ENCODE measurements at regions not wholly inside any gene's neighbourhood (a gene's known extent, or its start where the extent isn't known, plus 50 kb on each side); places are given as distances from the start of the nearest gene placed in this dataset.

DNA sequence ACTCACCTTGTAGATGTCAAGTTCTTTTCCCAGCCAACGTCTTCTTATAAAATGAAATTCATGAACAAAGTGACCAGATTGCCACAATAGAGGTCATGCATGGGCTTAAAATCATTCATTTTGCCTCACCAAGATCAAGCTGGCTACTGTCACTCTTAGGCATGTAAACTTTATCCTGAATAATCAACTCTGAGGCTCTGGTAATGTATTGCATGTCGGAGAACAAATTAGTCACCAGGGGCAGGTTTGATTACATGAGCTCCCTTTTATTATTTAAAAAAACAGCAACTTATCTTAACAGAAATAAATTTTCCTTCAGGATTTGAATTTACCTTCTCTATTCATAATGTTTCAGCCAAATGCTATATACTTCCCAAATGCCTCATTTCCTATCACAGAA, 112.9 kb upstream of the SP4 start:
- 23% methylated on average over 2 of the region's 2 CpGs for WGBS (ENCODE audit: insufficient coverage, insufficient replicate concordance, low lambda C conversion rate, missing lambda C conversion rate)
- no peaks in the 10 kb centered on the region for H4K20me1 ChIP-seq (ENCODE audit: control insufficient read depth, insufficient read depth)
- no peak for TF ChIP-seq HDGF (IDR thresholded peaks at IDR 0.05)
- TF ChIP-seq POLR2AphosphoS5 (IDR thresholded peaks at IDR 0.05; ENCODE audit: low read length) = no peak
- no peak for TF ChIP-seq DPF2 (IDR thresholded peaks at IDR 0.05)
- TF ChIP-seq TAF1 (IDR thresholded peaks at IDR 0.05; ENCODE audit: borderline replicate concordance, low read depth, low read length) = no peak
- no peak for TF ChIP-seq ETV6 (conservative IDR thresholded peaks at IDR 0.05 in 1 of 2, IDR thresholded peaks at IDR 0.05 in 1 of 2; ENCODE audit: borderline replicate concordance in 1 of 2, low read depth in 1 of 2)
- TF ChIP-seq, protein P1, sequence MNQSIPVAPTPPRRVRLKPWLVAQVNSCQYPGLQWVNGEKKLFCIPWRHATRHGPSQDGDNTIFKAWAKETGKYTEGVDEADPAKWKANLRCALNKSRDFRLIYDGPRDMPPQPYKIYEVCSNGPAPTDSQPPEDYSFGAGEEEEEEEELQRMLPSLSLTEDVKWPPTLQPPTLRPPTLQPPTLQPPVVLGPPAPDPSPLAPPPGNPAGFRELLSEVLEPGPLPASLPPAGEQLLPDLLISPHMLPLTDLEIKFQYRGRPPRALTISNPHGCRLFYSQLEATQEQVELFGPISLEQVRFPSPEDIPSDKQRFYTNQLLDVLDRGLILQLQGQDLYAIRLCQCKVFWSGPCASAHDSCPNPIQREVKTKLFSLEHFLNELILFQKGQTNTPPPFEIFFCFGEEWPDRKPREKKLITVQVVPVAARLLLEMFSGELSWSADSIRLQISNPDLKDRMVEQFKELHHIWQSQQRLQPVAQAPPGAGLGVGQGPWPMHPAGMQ (IDR thresholded peaks at IDR 0.05; ENCODE audit: borderline replicate concordance) = no peak
- TF ChIP-seq, protein P2, sequence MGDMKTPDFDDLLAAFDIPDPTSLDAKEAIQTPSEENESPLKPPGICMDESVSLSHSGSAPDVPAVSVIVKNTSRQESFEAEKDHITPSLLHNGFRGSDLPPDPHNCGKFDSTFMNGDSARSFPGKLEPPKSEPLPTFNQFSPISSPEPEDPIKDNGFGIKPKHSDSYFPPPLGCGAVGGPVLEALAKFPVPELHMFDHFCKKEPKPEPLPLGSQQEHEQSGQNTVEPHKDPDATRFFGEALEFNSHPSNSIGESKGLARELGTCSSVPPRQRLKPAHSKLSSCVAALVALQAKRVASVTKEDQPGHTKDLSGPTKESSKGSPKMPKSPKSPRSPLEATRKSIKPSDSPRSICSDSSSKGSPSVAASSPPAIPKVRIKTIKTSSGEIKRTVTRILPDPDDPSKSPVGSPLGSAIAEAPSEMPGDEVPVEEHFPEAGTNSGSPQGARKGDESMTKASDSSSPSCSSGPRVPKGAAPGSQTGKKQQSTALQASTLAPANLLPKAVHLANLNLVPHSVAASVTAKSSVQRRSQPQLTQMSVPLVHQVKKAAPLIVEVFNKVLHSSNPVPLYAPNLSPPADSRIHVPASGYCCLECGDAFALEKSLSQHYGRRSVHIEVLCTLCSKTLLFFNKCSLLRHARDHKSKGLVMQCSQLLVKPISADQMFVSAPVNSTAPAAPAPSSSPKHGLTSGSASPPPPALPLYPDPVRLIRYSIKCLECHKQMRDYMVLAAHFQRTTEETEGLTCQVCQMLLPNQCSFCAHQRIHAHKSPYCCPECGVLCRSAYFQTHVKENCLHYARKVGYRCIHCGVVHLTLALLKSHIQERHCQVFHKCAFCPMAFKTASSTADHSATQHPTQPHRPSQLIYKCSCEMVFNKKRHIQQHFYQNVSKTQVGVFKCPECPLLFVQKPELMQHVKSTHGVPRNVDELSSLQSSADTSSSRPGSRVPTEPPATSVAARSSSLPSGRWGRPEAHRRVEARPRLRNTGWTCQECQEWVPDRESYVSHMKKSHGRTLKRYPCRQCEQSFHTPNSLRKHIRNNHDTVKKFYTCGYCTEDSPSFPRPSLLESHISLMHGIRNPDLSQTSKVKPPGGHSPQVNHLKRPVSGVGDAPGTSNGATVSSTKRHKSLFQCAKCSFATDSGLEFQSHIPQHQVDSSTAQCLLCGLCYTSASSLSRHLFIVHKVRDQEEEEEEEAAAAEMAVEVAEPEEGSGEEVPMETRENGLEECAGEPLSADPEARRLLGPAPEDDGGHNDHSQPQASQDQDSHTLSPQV (IDR thresholded peaks at IDR 0.05) = no peak
- no peak for TF ChIP-seq PAX8 (IDR thresholded peaks at IDR 0.05)
- TF ChIP-seq STAT1 (conservative IDR thresholded peaks at IDR 0.05) = no peak
- no peak for TF ChIP-seq TBL1XR1 (IDR thresholded peaks at IDR 0.05; ENCODE audit: low read depth, low read length)
- TF ChIP-seq, protein P3, sequence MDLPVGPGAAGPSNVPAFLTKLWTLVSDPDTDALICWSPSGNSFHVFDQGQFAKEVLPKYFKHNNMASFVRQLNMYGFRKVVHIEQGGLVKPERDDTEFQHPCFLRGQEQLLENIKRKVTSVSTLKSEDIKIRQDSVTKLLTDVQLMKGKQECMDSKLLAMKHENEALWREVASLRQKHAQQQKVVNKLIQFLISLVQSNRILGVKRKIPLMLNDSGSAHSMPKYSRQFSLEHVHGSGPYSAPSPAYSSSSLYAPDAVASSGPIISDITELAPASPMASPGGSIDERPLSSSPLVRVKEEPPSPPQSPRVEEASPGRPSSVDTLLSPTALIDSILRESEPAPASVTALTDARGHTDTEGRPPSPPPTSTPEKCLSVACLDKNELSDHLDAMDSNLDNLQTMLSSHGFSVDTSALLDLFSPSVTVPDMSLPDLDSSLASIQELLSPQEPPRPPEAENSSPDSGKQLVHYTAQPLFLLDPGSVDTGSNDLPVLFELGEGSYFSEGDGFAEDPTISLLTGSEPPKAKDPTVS (IDR thresholded peaks at IDR 0.05; ENCODE audit: low read depth, low read length) = no peak
- CTCF ChIA-PET = no interaction called here
- FAIRE-seq (no peak), DNase-seq (ENCODE audit: low read depth, low spot score) (no peak), ATAC-seq (no peak)
- H3K4me2 ChIP-seq (ENCODE audit: control insufficient read depth, insufficient read depth) = no peak overlapping the region
- no peak overlapping the region for H2AFZ ChIP-seq (ENCODE audit: control insufficient read depth, low read depth, low read length)
- intact Hi-C loops (cut with micrococcal nuclease; ENCODE audit: unreplicated experiment) = no loop called here
- H3K79me2 ChIP-seq (ENCODE audit: control insufficient read depth, insufficient read depth, low read length) = no peaks in the 10 kb centered on the region
- H3K27me3 ChIP-seq (replicated peaks in 1 of 2; ENCODE audit: control insufficient read depth in 2 of 2, insufficient read depth in 2 of 2, low read length in 1 of 2) = no peaks in the 10 kb centered on the region
- BruUV-seq (replicated peaks) = no TSS peak
- H3K27ac ChIP-seq (ENCODE audit: control insufficient read depth, insufficient read depth) = no peak overlapping the region
- H3K9ac ChIP-seq (ENCODE audit: control insufficient read depth, insufficient read depth, low read length) = no peak overlapping the region
- H3K4me1 ChIP-seq (ENCODE audit: control insufficient read depth, insufficient read depth, low read length) = no peaks in the 10 kb centered on the region
- H3K36me3 ChIP-seq (ENCODE audit: control insufficient read depth in 2 of 2, insufficient read depth in 2 of 2, low read length in 1 of 2) = no peaks in the 10 kb centered on the region
- POLR2A ChIA-PET = no interaction called here
- RAD21 ChIA-PET (ENCODE audit: unreplicated experiment) = no interaction called here
- H3K4me3 ChIP-seq = no peak overlapping the region
- SMC1A ChIA-PET (ENCODE audit: uncharacterized antibody, unreplicated experiment) = interaction anchor here (0.7 kb wide), 1 partner anchor 54 kb away, joined by 3 read pairs; no protein-coding TSS in a partner anchor
- in situ Hi-C loops (cut with MboI) = no loop called here
- no peaks in the 10 kb centered on the region; the same call in 2 of the 3 replicates for H3K9me3 ChIP-seq (replicated peaks; ENCODE audit: control insufficient read depth, insufficient read depth, low read length)
